H1 (cell line): ENCODE measurements at regions not wholly inside any gene's neighbourhood (a gene's known extent, or its start where the extent isn't known, plus 50 kb on each side); places are given as distances from the start of the nearest gene placed in this dataset.

Source experiments
- CTCF ChIA-PET: fragments of 300-600 bp; sonication (Branson Sonifier 250); formaldehyde crosslinking; loops from one replicate; lab custom pipeline; 2021; ENCODE audit not compliant: partially characterized antibody; lab: Charles Lee
- POLR2A ChIA-PET: fragments of 300-600 bp; sonication (Branson Sonifier 250); formaldehyde crosslinking; loops from one replicate; lab custom pipeline; 2021; ENCODE audit warnings: inconsistent platforms; ENCODE audit not compliant: partially characterized antibody; lab: Charles Lee
- DNase-seq, 2 experiments: peaks; one replicate each; pipeline versions ENCODE4 v3.0.0 to v3.0.0-alpha.2; 2010 to 2022; ENCODE audit warnings: low spot score in 2 of 2, low read depth in 1 of 2, mixed read lengths in 1 of 2
- FAIRE-seq: peaks from 2 replicates; lab custom pipeline; 2011; peaks lifted over from hg19 to GRCh38; lab: Jason Lieb, UNC
- H2AFZ ChIP-seq: 2 replicates; pipeline ENCODE4 v1.8.1; 2012; ENCODE audit warnings: low read length, inconsistent platforms
- H2AK5ac ChIP-seq: 2 replicates; pipeline ENCODE4 v1.6.1; 2013; ENCODE audit warnings: low read depth, low read length
- H2BK120ac ChIP-seq: replicated peaks from 2 replicates; pipeline ENCODE3; 2013; ENCODE audit warnings: low read depth, low read length, inconsistent platforms
- H2BK12ac ChIP-seq: 2 replicates; pipeline ENCODE4 v1.6.1; 2013; ENCODE audit warnings: low read depth, low read length
- H2BK15ac ChIP-seq: 2 replicates; pipeline ENCODE4 v1.6.1; 2013; ENCODE audit warnings: low read length
- H2BK20ac ChIP-seq: 2 replicates; pipeline ENCODE4 v1.6.1; 2013; ENCODE audit warnings: low read length
- H2BK5ac ChIP-seq: 2 replicates; pipeline ENCODE4 v1.6.1; 2013; ENCODE audit warnings: low read depth, low read length
- H3K14ac ChIP-seq: 2 replicates; pipeline ENCODE4 v1.6.1; 2013; ENCODE audit warnings: inconsistent platforms; ENCODE audit not compliant: insufficient read length
- H3K18ac ChIP-seq: 2 replicates; pipeline ENCODE4 v1.6.1; 2013; ENCODE audit warnings: low read length; ENCODE audit errors: extremely low read depth
- H3K23ac ChIP-seq: 2 replicates; pipeline ENCODE4 v1.6.1; 2013; ENCODE audit warnings: inconsistent platforms; ENCODE audit not compliant: insufficient read length
- H3K23me2 ChIP-seq: 2 replicates; pipeline ENCODE4 v1.6.1; 2013; ENCODE audit warnings: low read depth, low read length
- H3K27ac ChIP-seq: 2 replicates; pipeline ENCODE4 v1.6.1; 2011; ENCODE audit warnings: low read depth, low read length, inconsistent platforms
- H3K27me3 ChIP-seq, 4 experiments: replicated peaks in 1 of 4; 1 replicate in 1 of 4; 2 replicates in 3 of 4; pipeline versions ENCODE4 v1.6.1 to v1.8.1; 2011 to 2013; ENCODE audit warnings: low read length in 3 of 4, mild to moderate bottlenecking in 3 of 4, inconsistent platforms in 2 of 4, mixed read lengths in 2 of 4, moderate library complexity in 1 of 4; ENCODE audit not compliant: control insufficient read depth in 3 of 4, insufficient read depth in 3 of 4; ENCODE audit errors: extremely low read depth in 1 of 4
- H3K36me3 ChIP-seq, 4 experiments: 2 replicates each; pipeline versions ENCODE4 v1.6.1 to v1.8.1; 2011 to 2013; ENCODE audit warnings: mild to moderate bottlenecking in 4 of 4, low read length in 3 of 4, moderate library complexity in 2 of 4, control low read depth in 1 of 4, inconsistent platforms in 1 of 4; ENCODE audit not compliant: insufficient read depth in 4 of 4, control insufficient read depth in 2 of 4
- H3K4ac ChIP-seq: replicated peaks from 2 replicates; pipeline ENCODE3; 2013; ENCODE audit warnings: low read length, low read depth, mixed read lengths, inconsistent platforms; ENCODE audit not compliant: insufficient read length
- H3K4me1 ChIP-seq, 4 experiments: replicated peaks in 1 of 4; 1 replicate in 1 of 4; 2 replicates in 3 of 4; pipeline versions ENCODE4 v1.6.1 to v1.8.1; 2011 to 2013; ENCODE audit warnings: low read length in 3 of 4, inconsistent platforms in 2 of 4, mixed read lengths in 1 of 4; ENCODE audit not compliant: insufficient read depth in 4 of 4, control insufficient read depth in 3 of 4
- H3K4me2 ChIP-seq, 2 experiments: 2 replicates each; pipeline versions ENCODE4 v1.6.1 to v1.8.1; 2011 to 2013; ENCODE audit warnings: low read depth in 2 of 2, low read length in 2 of 2, control low read depth in 1 of 2, inconsistent platforms in 1 of 2, mild to moderate bottlenecking in 1 of 2; ENCODE audit not compliant: insufficient read depth in 1 of 2
- H3K4me3 ChIP-seq, 4 experiments: fragments of 200-600, 300-600 bp in 1 of 4; sonication (generic), shearing (Covaris generic), sonication (Bioruptor Twin) in 1 of 4; 2 replicates each; pipeline versions ENCODE4 v1.5.1 to v1.8.1; 2011 to 2016; ENCODE audit warnings: low read length in 4 of 4, low read depth in 3 of 4, control low read depth in 2 of 4, inconsistent platforms in 2 of 4, mild to moderate bottlenecking in 2 of 4, mixed read lengths in 1 of 4, moderate library complexity in 1 of 4; ENCODE audit not compliant: insufficient read depth in 2 of 4; ENCODE audit errors: extremely low read depth in 1 of 4
- H3K56ac ChIP-seq: replicated peaks from 2 replicates; pipeline ENCODE3; 2013; ENCODE audit warnings: low read depth, mild to moderate bottlenecking, mixed read lengths, low read length, inconsistent platforms; ENCODE audit not compliant: insufficient read length
- H3K79me1 ChIP-seq: 2 replicates; pipeline ENCODE4 v1.6.1; 2013; ENCODE audit warnings: low read depth, low read length, control low read depth
- H3K79me2 ChIP-seq, 2 experiments: 2 replicates each; pipeline versions ENCODE4 v1.6.1 to v1.8.1; 2012 to 2013; ENCODE audit warnings: low read length in 2 of 2, mild to moderate bottlenecking in 2 of 2, inconsistent platforms in 1 of 2; ENCODE audit not compliant: insufficient read depth in 2 of 2, control insufficient read depth in 1 of 2
- H3K9ac ChIP-seq, 4 experiments: replicated peaks in 1 of 4; 1 replicate in 1 of 4; 2 replicates in 3 of 4; pipeline versions ENCODE4 v1.6.1 to v1.8.1; 2011 to 2013; ENCODE audit warnings: low read depth in 3 of 4, low read length in 3 of 4, control low read depth in 2 of 4, mild to moderate bottlenecking in 2 of 4, moderate library complexity in 2 of 4, inconsistent platforms in 1 of 4; ENCODE audit errors: extremely low read depth in 1 of 4
- H3K9me3 ChIP-seq, 2 experiments: 2 replicates each; pipeline versions ENCODE4 v1.6.1 to v1.8.1; 2012 to 2013; ENCODE audit warnings: mild to moderate bottlenecking in 2 of 2, moderate library complexity in 2 of 2, control low read depth in 1 of 2, inconsistent platforms in 1 of 2, low read depth in 1 of 2, low read length in 1 of 2, mixed read lengths in 1 of 2; ENCODE audit not compliant: insufficient read depth in 2 of 2
- H4K20me1 ChIP-seq, 2 experiments: replicated peaks in 1 of 2; 2 replicates each; pipeline versions ENCODE3 to v1.8.1; 2011 to 2013; ENCODE audit warnings: inconsistent platforms in 2 of 2, low read length in 2 of 2, mild to moderate bottlenecking in 1 of 2; ENCODE audit not compliant: insufficient read depth in 2 of 2, control insufficient read depth in 1 of 2
- H4K5ac ChIP-seq: 2 replicates; pipeline ENCODE4 v1.6.1; 2013; ENCODE audit warnings: low read length, low read depth, mixed read lengths, inconsistent platforms; ENCODE audit not compliant: insufficient read length
- H4K8ac ChIP-seq: 2 replicates; pipeline ENCODE4 v1.8.0; 2013; ENCODE audit warnings: mild to moderate bottlenecking, moderate library complexity, low read length, inconsistent platforms; ENCODE audit not compliant: insufficient read depth; ENCODE audit errors: extremely low read depth
- H4K91ac ChIP-seq: replicated peaks from 2 replicates; pipeline ENCODE3; 2013; ENCODE audit warnings: low read length, mixed read lengths, inconsistent platforms; ENCODE audit not compliant: insufficient read length
- CBX8 ChIP-seq: fragments of 300-800, 300-1000 bp; sonication (generic); IDR thresholded peaks from 2 replicates; pipeline ENCODE4 v1.7.1; 2016; ENCODE audit warnings: low read depth, low read length, borderline replicate concordance
- CHD1 ChIP-seq: IDR thresholded peaks from 2 replicates; pipeline ENCODE4 v1.6.1; 2012; ENCODE audit warnings: low read depth, low read length, improper control_type of control experiment
- EZH2 ChIP-seq: fragments of 200-600 bp; sonication (generic); IDR thresholded peaks from 2 replicates; pipeline ENCODE4 v1.7.1; 2012; ENCODE audit warnings: low read depth, mild to moderate bottlenecking, moderate library complexity, low read length, inconsistent platforms; ENCODE audit not compliant: severe bottlenecking
- JUN ChIP-seq: IDR thresholded peaks from 2 replicates; pipeline ENCODE4 v1.6.1; 2011; ENCODE audit warnings: low read depth, mild to moderate bottlenecking, improper control_type of control experiment, low read length
- MAX ChIP-seq: IDR thresholded peaks from 2 replicates; pipeline ENCODE4 v1.6.1; 2012; ENCODE audit warnings: inconsistent platforms
- NANOG ChIP-seq: IDR thresholded peaks from 2 replicates; pipeline ENCODE4 v1.6.1; 2011; ENCODE audit warnings: low read length, low read depth, mild to moderate bottlenecking, inconsistent platforms; ENCODE audit not compliant: insufficient read depth, poor library complexity, severe bottlenecking
- NRF1 ChIP-seq: IDR thresholded peaks from 2 replicates; pipeline ENCODE4 v1.6.1; 2011; ENCODE audit warnings: mild to moderate bottlenecking, low read depth, low read length, improper control_type of control experiment
- POU5F1 ChIP-seq: IDR thresholded peaks from 2 replicates; pipeline ENCODE4 v1.6.1; 2011; ENCODE audit warnings: low read depth, mild to moderate bottlenecking, low read length, moderate library complexity
- RAD21 ChIP-seq, 2 experiments: IDR thresholded peaks in 1 of 2; conservative IDR thresholded peaks in 1 of 2; 2 replicates each; pipeline ENCODE4 v1.6.1; 2011; ENCODE audit warnings: low read depth in 2 of 2, low read length in 2 of 2, improper control_type of control experiment in 1 of 2, inconsistent platforms in 1 of 2, mild to moderate bottlenecking in 1 of 2, moderate library complexity in 1 of 2
- SIN3A ChIP-seq, 2 experiments: IDR thresholded peaks in 1 of 2; conservative IDR thresholded peaks in 1 of 2; 2 replicates each; pipeline ENCODE4 v1.6.1; 2011 to 2012; ENCODE audit warnings: low read length in 2 of 2, improper control_type of control experiment in 1 of 2, low read depth in 1 of 2, mild to moderate bottlenecking in 1 of 2
- SIX5 ChIP-seq: IDR thresholded peaks from 2 replicates; pipeline ENCODE4 v1.6.1; 2011; ENCODE audit warnings: mild to moderate bottlenecking, low read depth, low read length
- SP2 ChIP-seq: IDR thresholded peaks from 2 replicates; pipeline ENCODE4 v1.6.1; 2012; ENCODE audit warnings: mild to moderate bottlenecking, low read length, inconsistent platforms
- YY1 ChIP-seq: IDR thresholded peaks from 2 replicates; pipeline ENCODE4 v1.6.1; 2011; ENCODE audit warnings: low read depth, mild to moderate bottlenecking, low read length
- WGBS, 2 experiments: shearing (Covaris generic) in 1 of 2; methylation state at CpG; one replicate each; pipeline versions ENCODE4 v1.1.6 to v1.1.7; 2013 to 2015; ENCODE audit warnings: low lambda C conversion rate in 2 of 2, mixed read lengths in 2 of 2, inconsistent platforms in 1 of 2, low coverage in 1 of 2, missing lambda C conversion rate in 1 of 2; ENCODE audit not compliant: insufficient replicate concordance in 2 of 2, insufficient coverage in 1 of 2, insufficient read length in 1 of 2; ENCODE audit errors: extremely low coverage in 1 of 2, missing lambda C conversion rate in 1 of 2; 5-methylcytosine and 5-hydroxymethylcytosine counted together

GRCh38 chr14:61876362-61877034, 114.3 kb downstream of the SNAPC1 start:
- CTCF ChIA-PET: interaction anchor here (1.1 to 1.6 kb wide), 2 partner anchors 16 to 39 kb away, joined by 3 to 5 read pairs; no protein-coding TSS in a partner anchor

More at GRCh38 chr14:61876362-61877034, 114.3 kb downstream of the SNAPC1 start:
- Histone ChIP-seq H4K5ac (no peak overlapping the region), H4K91ac (no peak overlapping the region), H2BK12ac (no peak overlapping the region), H2AK5ac (no peak overlapping the region), H2BK15ac (no peak overlapping the region), H3K27me3 (no peaks in the 10 kb centered on the region), H3K23ac (no peak overlapping the region), H3K4me1 (no peaks in the 10 kb centered on the region), H3K14ac (no peak overlapping the region), H4K8ac (no peak overlapping the region), H2BK120ac (no peak overlapping the region), H2BK5ac (no peak overlapping the region), H3K9ac (no peak overlapping the region), H3K79me1 (no peaks in the 10 kb centered on the region), H3K18ac (no peak overlapping the region), H3K79me2 (no peaks in the 10 kb centered on the region), H3K4me2 (no peak overlapping the region), H2BK20ac (no peak overlapping the region), H3K4me3 (no peak overlapping the region), H4K20me1 (no peaks in the 10 kb centered on the region), H2AFZ (no peak overlapping the region), H3K56ac (no peak overlapping the region), H3K4ac (no peak overlapping the region), H3K9me3 (no peaks in the 10 kb centered on the region), H3K23me2 (no peaks in the 10 kb centered on the region), H3K27ac (no peak overlapping the region), H3K36me3 (no peaks in the 10 kb centered on the region)
- TF ChIP-seq NRF1 (no peak), POU5F1 (no peak), SIN3A (conservative IDR thresholded peaks at IDR 0.05 in 1 of 2, IDR thresholded peaks at IDR 0.05 in 1 of 2; ENCODE audit: low read depth in 1 of 2, low read length in 2 of 2) (no peak), EZH2 (no peak), JUN (no peak), SP2 (no peak), NANOG (no peak), CBX8 (no peak), CHD1 (no peak), MAX (no peak), SIX5 (no peak), RAD21 (IDR thresholded peaks at IDR 0.05 in 1 of 2, conservative IDR thresholded peaks at IDR 0.05 in 1 of 2; ENCODE audit: low read depth in 2 of 2, low read length in 2 of 2) (no peak), YY1 (no peak)
- POLR2A ChIA-PET: no interaction called here
- DNase-seq: no peak
- WGBS, 2 experiments: 91% methylated on average over 8 of the region's 8 CpGs; no CpG with 5 or more reads in 1 of the 2 experiments
- no peak for FAIRE-seq
